GM12873 (cell line): ENCODE measurements at regions not wholly inside any gene's neighbourhood (a gene's known extent, or its start where the extent isn't known, plus 50 kb on each side); places are given as distances from the start of the nearest gene placed in this dataset.

Experiments
- TF ChIP-seq, protein P1 (sequence below): IDR thresholded peaks from 2 replicates; pipeline ENCODE4 v1.5.1; 2012; ENCODE audit warnings: low read depth, mild to moderate bottlenecking, moderate library complexity, low read length, control low read depth; ENCODE audit not compliant: insufficient read depth; ENCODE audit errors: missing control alignments

DNA sequence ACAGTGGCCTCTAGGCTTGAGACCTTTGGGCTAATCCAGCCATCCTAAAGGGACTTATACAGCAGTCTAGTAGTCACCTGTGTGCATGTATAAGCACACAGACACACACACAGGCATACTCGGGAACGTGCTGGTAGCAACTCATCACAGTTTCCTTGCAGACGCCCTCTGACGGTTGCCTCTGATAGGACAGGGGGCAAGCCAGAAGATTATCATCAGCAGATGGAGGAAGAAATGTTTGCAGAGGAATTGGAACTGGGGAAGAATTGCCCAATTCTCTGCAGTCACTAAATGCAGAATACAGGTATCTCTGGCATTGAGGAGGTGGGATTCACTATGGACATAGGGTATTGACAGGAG, 222.2 kb downstream of the C1orf94 start:
- TF ChIP-seq, protein P1, sequence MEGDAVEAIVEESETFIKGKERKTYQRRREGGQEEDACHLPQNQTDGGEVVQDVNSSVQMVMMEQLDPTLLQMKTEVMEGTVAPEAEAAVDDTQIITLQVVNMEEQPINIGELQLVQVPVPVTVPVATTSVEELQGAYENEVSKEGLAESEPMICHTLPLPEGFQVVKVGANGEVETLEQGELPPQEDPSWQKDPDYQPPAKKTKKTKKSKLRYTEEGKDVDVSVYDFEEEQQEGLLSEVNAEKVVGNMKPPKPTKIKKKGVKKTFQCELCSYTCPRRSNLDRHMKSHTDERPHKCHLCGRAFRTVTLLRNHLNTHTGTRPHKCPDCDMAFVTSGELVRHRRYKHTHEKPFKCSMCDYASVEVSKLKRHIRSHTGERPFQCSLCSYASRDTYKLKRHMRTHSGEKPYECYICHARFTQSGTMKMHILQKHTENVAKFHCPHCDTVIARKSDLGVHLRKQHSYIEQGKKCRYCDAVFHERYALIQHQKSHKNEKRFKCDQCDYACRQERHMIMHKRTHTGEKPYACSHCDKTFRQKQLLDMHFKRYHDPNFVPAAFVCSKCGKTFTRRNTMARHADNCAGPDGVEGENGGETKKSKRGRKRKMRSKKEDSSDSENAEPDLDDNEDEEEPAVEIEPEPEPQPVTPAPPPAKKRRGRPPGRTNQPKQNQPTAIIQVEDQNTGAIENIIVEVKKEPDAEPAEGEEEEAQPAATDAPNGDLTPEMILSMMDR = peak; percentile 39

DNA sequence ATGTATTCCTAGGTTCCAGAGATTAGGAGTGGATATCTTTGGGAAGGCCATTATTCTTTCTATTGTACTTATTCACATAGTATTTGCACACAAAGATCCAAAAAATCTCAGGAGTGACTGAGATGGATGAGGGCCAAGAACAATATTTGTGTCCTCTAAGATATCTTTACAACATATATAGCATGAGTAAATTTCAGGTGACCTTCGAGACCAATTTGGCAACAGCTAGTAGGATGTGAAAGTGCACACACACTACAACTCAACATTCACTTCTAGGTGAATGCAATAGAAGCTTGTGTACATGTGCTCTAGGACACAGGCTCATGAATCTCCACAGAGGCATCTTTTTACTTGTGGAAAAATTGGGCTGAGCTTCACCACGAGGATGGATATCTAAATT, 224.0 kb downstream of the C1orf94 start:
- TF ChIP-seq, protein P1 = no peak

DNA sequence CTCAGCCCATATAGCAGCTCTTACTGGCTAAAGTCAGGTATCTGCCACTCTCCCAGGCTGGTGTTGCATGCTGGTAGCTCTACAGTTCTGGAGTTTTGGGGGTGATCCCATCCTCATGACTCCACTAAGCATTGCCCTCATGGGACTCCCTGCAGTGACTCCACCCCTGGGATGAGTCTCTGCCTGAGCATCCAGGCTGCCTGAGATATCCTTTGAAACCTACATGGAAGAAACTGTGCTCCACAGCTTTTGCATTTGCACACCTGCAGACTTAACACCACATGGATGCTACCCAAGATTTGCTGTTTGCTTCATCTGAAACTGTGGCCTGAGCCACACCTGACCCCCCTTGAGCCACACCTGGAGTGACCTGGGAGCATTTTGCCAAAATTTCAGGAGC, 226.4 kb downstream of the C1orf94 start:
- TF ChIP-seq, protein P1 = no peak

DNA sequence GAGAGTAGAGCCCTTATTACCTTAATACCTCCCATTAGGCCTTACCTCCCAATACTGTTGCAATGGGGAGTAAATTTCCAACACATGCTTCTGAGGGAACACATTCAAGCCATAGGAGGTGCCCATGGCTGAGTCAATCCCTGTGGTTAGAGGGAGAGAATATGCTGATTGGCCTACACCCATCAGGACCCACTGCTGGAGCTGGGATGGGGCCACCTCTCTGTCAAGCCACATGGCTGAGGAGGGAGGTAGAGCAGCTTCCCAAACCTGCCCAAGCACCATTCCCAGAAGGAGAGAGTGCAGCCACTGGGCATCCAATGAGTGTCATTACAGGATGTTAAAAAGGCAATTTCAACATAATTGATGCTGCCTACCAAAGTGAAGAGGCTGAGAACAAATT, 228.1 kb downstream of the C1orf94 start:
- TF ChIP-seq, protein P1 = no peak

DNA sequence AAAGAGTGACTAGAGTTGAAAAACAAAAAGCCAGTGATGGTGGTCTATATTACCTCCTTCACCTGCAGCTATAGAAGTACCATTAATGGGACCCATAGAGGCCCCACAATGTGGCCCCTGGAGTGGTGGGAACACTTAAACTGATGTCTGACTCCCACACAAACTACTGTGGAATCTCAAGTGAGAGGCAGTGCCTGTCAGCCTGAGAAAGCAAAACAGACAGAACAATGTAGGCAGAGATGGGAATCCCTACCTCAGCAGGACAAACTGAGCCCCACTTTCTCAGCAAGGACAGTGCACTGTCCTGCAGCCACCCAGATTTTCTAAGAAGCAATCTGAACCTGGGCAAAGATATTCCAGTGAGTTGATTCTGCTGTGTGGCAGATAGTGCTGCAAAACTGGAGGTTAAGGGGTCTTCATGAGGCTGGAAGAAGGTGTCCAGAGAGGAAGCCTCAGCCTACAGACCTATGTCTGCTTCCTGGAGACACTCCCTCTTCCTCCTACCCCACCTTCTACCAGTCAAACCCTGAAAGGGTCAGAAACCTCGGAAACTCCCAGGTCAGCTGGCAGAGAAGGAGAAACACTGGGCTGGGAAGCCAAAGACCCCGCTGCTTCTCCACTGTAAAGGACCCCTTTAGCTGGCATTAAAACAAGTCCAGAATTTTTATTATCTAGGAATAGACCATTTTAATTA, 228.7 kb downstream of the C1orf94 start:
- TF ChIP-seq, protein P1 = no peak

DNA sequence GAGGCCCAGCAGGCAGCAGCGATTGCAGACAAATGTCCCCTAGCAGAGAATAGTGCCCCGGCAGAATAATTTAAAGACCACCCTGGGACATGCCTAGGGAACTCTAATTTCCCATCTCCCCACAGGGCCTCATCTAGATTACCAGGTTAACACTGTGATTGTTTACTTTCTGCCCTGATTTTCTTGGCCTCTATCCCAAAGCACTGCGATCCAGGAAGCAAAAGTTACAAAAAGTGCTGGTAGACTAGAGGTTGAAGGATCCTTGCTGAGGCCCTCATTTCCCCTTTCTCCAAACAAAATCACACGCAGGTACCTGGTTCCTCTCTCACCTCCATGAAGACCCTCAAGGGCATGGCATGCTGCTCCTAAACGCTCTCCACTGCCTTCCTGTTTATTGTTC, 229.7 kb downstream of the C1orf94 start:
- TF ChIP-seq, protein P1 = no peak

DNA sequence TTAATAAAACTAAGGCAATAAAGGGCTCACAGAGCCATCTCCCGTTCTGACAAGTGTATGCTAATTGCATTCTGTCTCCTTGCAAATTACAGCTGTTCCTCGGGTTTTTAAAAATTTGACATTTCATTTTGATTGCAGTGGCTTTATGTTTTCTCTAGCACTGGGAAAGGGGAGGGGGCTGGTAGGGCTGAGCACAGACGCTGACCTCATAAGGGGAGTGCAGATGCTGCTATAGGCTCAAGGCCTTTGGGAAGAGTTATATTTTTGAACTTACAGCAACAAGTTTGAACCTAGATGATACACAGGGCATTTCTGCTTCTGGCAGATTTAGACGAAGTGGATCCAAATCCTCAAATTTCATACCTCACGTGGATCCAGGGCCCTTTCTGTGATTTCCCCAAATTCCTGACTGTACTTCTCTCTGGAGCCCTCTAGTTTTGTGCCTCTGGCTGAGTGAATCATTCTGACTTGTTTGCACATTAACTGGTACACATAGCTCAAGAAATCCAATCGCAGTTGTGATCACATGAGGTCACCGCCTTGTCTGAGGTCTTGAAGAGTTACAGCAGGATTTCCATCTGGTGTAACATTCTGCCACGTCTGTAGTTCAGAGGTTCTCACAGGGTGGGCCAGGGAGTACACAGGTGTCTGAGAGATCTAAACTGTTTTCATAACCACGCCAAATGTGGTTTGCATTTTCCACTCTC, 230.3 kb downstream of the C1orf94 start:
- TF ChIP-seq, protein P1 = no peak
